Transverse colon (tissue), 4 donors: ENCODE measurements at regions not wholly inside any gene's neighbourhood (a gene's known extent, or its start where the extent isn't known, plus 50 kb on each side); places are given as distances from the start of the nearest gene placed in this dataset.
"Not testable (repeated sequence)": the region's sequence is repeated elsewhere in the genome, so short reads cannot be mapped to it uniquely, and the experiment has no call there.

Source experiments
- DNase-seq: peaks from one replicate; pipeline ENCODE4 v3.0.0-alpha.2; 2019
- H3K27ac ChIP-seq, 4 donors: fragments of 200-600 bp; sonication (generic); 2 replicates each; pipeline ENCODE4 v1.5.1; 2016 to 2018; ENCODE audit warnings: inconsistent platforms in 4 of 4
- H3K27me3 ChIP-seq: fragments of 200-600 bp; sonication (generic); 2 replicates; pipeline ENCODE4 v1.5.1; 2017; ENCODE audit warnings: inconsistent platforms
- H3K36me3 ChIP-seq, 4 donors: fragments of 200-600 bp; sonication (generic); 2 replicates each; pipeline ENCODE4 v1.5.1; 2017 to 2019; ENCODE audit warnings: inconsistent platforms in 4 of 4
- H3K4me1 ChIP-seq, 4 donors: fragments of 200-600 bp; sonication (generic); 2 replicates each; pipeline ENCODE4 v1.5.1; 2017 to 2020; ENCODE audit warnings: inconsistent platforms in 4 of 4
- H3K4me3 ChIP-seq, 4 donors: fragments of 200-600 bp; sonication (generic); 1 replicate in 1 of 4; 2 replicates in 3 of 4; pipeline versions ENCODE4 v1.5.1 to v1.6.1; 2017 to 2019; ENCODE audit warnings: inconsistent platforms in 4 of 4
- H3K9me3 ChIP-seq, 2 donors: fragments of 200-600 bp; sonication (generic); 2 replicates each; pipeline ENCODE4 v1.5.1; 2017 to 2019; ENCODE audit warnings: inconsistent platforms in 2 of 2
- EP300 ChIP-seq: sonication (generic); formaldehyde crosslinking; IDR thresholded peaks from one replicate; pipeline ENCODE4 v1.6.1; 2017; ENCODE audit warnings: antibody characterized with exemption, low read depth
- POLR2A ChIP-seq: fragments of 450-650 bp; IDR thresholded peaks from one replicate; pipeline ENCODE4 v1.6.1; 2016; ENCODE audit warnings: antibody characterized with exemption, mild to moderate bottlenecking, moderate library complexity
- POLR2AphosphoS5 ChIP-seq, 3 donors: sonication (generic); formaldehyde crosslinking; IDR thresholded peaks; one replicate each; pipeline ENCODE4 v1.6.1; 2016; ENCODE audit warnings: antibody characterized with exemption in 3 of 3
- whole genome bisulfite sequencing, 2 donors: methylation state at CpG; one replicate each; pipeline ENCODE4 v1.1.5; 2018; ENCODE audit warnings: low coverage in 1 of 2; 5-methylcytosine and 5-hydroxymethylcytosine counted together
- in situ Hi-C, 4 donors: fragments of 200-750 bp; cut with MboI; loops; one replicate each; pipeline versions ENCODE4 v1.15.0 to v1.15.1; 2017; ENCODE audit warnings: low sequenced_read_pairs in 3 of 4, low pct_ligation_motif_present in 1 of 4, low pct_unique_long_range_greater_than_20kb in 1 of 4
- intact Hi-C: fragments of 100-400 bp; cut with DNase I; formaldehyde crosslinking; loops from one replicate; pipeline ENCODE4 v1.15.1; 2023; ENCODE audit warnings: low total_unique reads
- TF ChIP-seq, protein P1 (sequence below), 5 experiments: fragments of 200-600 bp in 3 of 5; fragments of 450-650 bp in 2 of 5; sonication (generic) in 3 of 5; IDR thresholded peaks; 1 replicate in 2 of 5; 2 replicates in 3 of 5; pipeline ENCODE4 v1.5.1; 2016 to 2017; ENCODE audit warnings: antibody characterized with exemption in 5 of 5, inconsistent platforms in 3 of 5, mild to moderate bottlenecking in 2 of 5, moderate library complexity in 1 of 5

DNA sequence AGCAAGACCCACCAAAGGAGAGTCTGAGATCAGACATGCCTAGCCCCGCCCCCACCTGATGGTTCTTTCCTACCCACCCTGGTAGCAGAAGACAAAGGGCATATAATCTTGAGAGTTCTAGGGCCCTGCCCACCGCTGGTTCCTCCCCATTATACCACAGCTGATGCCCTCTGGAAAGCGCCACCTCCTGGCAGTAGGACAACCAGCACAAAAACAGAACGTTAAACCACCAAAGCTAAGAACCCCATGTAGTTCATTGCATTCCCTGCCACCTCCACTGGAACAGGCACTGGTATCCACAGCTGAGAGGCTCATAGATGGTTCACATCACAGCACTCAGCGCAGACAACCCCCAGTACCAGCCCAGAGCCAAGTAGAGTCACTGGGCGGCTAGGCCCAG, 81.2 kb upstream of the TRPC7 start:
- Histone ChIP-seq H3K4me3 (no peak overlapping the region), H3K27ac (no peak overlapping the region), H3K36me3 (no peaks in the 10 kb centered on the region), H3K9me3 (no peaks in the 10 kb centered on the region), H3K4me1 (no peaks in the 10 kb centered on the region), H3K27me3 (no peaks in the 10 kb centered on the region)
- in situ Hi-C loops, result no loop called here
- TF ChIP-seq, protein P1, sequence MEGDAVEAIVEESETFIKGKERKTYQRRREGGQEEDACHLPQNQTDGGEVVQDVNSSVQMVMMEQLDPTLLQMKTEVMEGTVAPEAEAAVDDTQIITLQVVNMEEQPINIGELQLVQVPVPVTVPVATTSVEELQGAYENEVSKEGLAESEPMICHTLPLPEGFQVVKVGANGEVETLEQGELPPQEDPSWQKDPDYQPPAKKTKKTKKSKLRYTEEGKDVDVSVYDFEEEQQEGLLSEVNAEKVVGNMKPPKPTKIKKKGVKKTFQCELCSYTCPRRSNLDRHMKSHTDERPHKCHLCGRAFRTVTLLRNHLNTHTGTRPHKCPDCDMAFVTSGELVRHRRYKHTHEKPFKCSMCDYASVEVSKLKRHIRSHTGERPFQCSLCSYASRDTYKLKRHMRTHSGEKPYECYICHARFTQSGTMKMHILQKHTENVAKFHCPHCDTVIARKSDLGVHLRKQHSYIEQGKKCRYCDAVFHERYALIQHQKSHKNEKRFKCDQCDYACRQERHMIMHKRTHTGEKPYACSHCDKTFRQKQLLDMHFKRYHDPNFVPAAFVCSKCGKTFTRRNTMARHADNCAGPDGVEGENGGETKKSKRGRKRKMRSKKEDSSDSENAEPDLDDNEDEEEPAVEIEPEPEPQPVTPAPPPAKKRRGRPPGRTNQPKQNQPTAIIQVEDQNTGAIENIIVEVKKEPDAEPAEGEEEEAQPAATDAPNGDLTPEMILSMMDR (IDR thresholded peaks at IDR 0.05), result no peak
- TF ChIP-seq POLR2A (no peak), EP300 (no peak), POLR2AphosphoS5 (IDR thresholded peaks at IDR 0.05) (no peak)
- intact Hi-C loops, result no loop called here
- no peak for DNase-seq
- WGBS, 2 donors, result 83% methylated on average over 6 of the region's 6 CpGs; no CpG with 5 or more reads in 1 of the 2 donors

DNA sequence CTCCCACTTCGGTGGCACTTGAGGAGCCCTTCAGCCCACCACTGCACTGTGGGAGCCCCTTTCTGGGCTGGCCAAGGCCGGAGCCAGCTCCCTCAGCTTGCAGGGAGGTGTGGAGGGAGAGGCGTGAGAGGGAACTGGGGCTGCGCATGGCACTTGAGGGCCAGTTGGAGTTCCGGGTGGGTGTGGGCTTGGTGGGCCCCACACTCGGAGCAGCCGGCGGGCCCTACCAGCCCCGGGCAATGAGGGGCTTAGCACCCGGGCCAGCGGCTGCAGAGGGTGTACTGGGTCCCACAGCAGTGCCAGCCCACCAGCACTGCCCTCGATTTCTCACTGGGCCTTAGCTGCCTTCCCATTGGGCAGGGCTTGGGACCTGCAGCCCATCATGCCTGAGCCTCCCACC, 78.8 kb upstream of the TRPC7 start:
- intact Hi-C loops, H3K9me3 ChIP-seq, in situ Hi-C loops, H3K36me3 ChIP-seq, H3K4me1 ChIP-seq, H3K27ac ChIP-seq, H3K4me3 ChIP-seq, DNase-seq, H3K27me3 ChIP-seq: not testable (repeated sequence)
- WGBS, 2 donors, result 91% methylated on average over 11 of the region's 12 CpGs; no CpG with 5 or more reads in 1 of the 2 donors

DNA sequence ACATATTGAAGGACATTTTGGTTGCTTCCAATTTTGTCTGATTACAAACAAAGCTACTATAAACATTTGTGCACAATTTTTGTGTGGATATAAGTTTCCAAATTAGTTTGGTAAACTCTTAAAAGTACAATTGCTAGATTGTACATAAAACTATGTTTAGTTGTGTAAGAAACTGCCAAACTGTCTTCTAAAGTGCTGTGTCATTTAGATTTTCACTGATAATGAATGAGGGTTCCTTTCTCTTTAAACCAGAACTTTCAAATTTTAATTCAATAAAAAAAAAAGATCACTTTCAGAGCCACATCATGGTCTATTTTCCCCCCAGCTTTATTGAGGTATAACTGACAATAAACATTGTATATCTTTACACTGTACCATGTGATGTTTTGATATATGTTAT, 74.0 kb upstream of the TRPC7 start:
- TF ChIP-seq POLR2AphosphoS5 (IDR thresholded peaks at IDR 0.05) (no peak), EP300 (no peak), POLR2A (no peak)
- TF ChIP-seq, protein P1 (IDR thresholded peaks at IDR 0.05), result no peak
- intact Hi-C loops, result loop anchor here (5.0 kb wide), 1 partner anchor 77 kb away; no protein-coding TSS in a partner anchor
- no peaks in the 10 kb centered on the region for H3K4me1 ChIP-seq
- no peak overlapping the region for H3K27ac ChIP-seq
- H3K36me3 ChIP-seq, result no peaks in the 10 kb centered on the region
- in situ Hi-C loops, result no loop called here
- H3K4me3 ChIP-seq, result no peak overlapping the region
- no peak for DNase-seq
- no peaks in the 10 kb centered on the region for H3K9me3 ChIP-seq
- no peaks in the 10 kb centered on the region for H3K27me3 ChIP-seq

DNA sequence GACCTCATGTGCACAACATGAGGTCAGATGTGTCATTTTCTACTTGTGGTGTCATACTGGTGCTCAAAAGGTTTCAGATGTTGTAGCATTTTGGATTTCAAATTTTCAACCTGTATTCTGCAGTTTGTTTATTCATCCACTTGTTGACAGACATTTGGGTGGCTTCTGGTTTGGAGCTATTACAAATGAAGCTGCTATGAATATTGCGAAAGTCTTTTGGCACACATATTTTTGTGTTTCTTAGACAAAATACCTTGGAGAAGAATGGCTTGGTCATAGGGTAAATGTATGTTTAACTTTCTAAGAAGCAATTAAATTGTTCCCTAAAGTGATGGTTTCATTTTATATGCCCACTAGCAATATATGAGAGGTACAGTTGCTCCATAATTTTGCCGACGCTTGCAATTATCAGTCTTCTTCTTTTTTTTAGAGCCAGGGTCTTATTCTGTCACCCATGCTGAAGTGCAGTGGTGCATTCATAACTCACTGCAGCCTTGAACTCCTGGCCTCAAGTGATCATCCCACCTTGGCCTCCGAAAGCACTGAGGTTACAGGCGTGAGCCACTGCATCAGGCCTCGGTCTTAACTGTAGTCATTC, 70.7 kb upstream of the TRPC7 start:
- no peak for DNase-seq

More for the DNA sequence above, 70.7 kb upstream of the TRPC7 start:
- WGBS, 2 donors, result 77 to 93% methylated on average over 1 to 6 of the region's 6 CpGs
- Histone ChIP-seq H3K36me3 (no peaks in the 10 kb centered on the region), H3K4me1 (no peaks in the 10 kb centered on the region), H3K27ac (no peak overlapping the region), H3K4me3 (no peak overlapping the region), H3K9me3 (no peaks in the 10 kb centered on the region), H3K27me3 (no peaks in the 10 kb centered on the region)
- intact Hi-C loops (loop anchor here (5.0 kb wide), 1 partner anchor 74 kb away; no protein-coding TSS in a partner anchor), in situ Hi-C loops (no loop called here)
- TF ChIP-seq EP300 (no peak), POLR2AphosphoS5 (IDR thresholded peaks at IDR 0.05) (no peak), POLR2A (no peak)
- TF ChIP-seq, protein P1 (IDR thresholded peaks at IDR 0.05), result no peak
